HG02870 (cell line): ENCODE measurements at regions not wholly inside any gene's neighbourhood (a gene's known extent, or its start where the extent isn't known, plus 50 kb on each side); places are given as distances from the start of the nearest gene placed in this dataset.
"Not testable (repeated sequence)": the region's sequence is repeated elsewhere in the genome, so short reads cannot be mapped to it uniquely, and the experiment has no call there.

ENCODE experiments used
- ATAC-seq: cut with Tn5 transposase; IDR thresholded peaks from one replicate; pipeline ENCODE4 v1.9.1; 2021; ENCODE audit warnings: mild to moderate bottlenecking, moderate library complexity; ENCODE audit not compliant: unreplicated experiment

GRCh38 chr21:36591326-36591970 lies 107.5 kb upstream of the SIM2 start:
- no peak for ATAC-seq

- no peak for ATAC-seq
Observed at GRCh38 chr21:36596174-36596573, 102.7 kb upstream of the SIM2 start.

- no peak for ATAC-seq
Observed at GRCh38 chr21:36601362-36601761, 97.6 kb upstream of the SIM2 start.

DNA sequence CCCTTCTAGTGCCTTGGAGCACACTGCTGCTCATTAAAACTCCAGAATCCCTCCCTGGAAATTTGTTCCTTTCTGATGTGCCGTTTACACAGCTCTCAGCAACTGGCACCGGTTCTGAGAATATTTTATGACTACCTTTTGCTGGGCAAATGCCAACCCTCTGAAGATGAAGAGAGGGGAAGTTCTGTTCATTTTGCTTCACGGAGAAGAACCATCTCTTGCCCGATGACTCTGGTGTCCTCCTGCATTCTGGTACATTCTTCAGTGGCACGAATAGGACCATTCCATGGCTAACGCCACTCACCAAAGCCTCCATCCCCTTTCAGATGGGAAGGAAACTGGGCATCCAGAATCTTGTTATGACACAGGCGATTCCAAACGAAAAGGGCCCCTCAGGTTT lies 96.2 kb upstream of the SIM2 start:
- no peak for ATAC-seq

DNA sequence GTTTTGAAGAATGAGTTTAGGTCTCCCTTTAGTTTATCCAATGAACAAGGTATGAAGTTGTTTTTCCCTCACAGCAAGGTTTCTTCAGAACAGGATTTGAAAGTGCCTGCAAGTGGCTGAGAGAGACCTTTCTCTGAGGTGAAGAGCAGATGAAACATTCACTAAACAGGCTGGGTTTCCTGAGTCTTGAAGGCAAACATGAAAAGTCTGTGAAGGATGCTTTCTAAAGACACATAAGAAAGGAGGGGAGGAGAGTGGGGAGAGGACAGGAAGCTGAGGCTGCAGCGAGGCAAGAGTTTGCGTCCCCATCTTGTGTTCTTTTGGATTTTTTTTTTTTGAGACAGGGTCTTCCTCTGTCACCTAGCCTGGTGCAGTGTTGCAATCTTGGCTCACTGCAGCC lies 95.7 kb upstream of the SIM2 start:
- no peak for ATAC-seq

- ATAC-seq, result no peak
Observed at GRCh38 chr21:36605426-36605825, 93.5 kb upstream of the SIM2 start.

- ATAC-seq, result no peak
Observed at GRCh38 chr21:36606287-36606982, 92.5 kb upstream of the SIM2 start.

DNA sequence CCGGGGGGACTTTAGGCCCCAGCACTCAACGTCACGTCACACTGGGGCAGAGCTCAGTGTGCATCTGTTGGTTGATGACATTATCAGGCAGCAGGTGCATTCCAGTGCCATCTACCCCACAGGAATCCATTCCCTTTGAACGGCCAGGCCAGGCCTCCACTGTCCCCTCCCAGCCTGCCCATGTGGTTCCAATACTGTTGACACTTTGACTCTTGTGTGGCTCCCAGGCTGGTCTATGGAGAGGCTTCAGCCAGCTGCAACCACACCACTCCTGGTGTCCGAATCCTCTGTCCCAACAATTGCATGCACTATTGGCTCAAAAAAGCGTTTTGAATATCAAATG lies 92.0 kb upstream of the SIM2 start:
- ATAC-seq, result no peak

DNA sequence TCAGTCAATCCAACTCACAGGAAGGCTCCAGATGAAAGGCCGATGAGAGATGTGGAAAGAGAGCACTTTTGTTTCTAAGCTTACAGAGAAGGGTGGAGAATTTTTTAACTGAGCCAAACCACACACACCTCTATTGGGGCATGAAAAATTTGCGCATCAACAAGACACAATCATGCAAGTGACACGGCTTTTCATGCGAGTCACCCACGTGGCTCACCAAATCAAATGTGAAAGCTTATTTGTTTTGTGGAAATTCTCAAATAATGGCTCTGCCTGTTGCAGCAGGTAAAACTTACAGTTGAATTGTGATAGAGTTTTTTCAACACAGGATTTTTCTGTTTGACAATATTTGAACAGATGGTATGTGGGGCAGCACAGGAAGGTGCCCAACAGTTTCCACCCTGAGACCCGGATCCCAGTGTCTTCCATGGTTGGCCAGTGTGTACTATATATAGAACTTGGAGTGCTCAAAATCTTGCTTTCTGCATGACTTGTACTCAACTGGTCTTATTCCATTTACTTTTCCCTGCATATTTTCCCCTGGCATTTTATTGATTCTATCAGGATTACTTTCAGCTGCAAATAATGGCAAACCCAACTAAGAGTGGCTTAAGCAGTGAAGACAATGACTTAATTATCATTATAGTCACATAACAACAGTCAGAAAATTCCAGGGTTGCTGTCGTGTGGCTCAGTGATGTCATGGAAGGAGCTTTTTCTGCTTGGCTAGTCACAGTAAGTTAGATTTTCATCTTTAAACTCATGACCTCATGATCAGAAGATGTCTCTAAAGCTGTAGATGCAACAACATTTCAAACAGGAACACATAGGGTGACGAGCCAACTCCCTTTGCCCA lies 90.6 kb upstream of the SIM2 start:
- ATAC-seq, result no peak

- no peak for ATAC-seq
Observed at GRCh38 chr21:36608897-36609225, 90.1 kb upstream of the SIM2 start.

DNA sequence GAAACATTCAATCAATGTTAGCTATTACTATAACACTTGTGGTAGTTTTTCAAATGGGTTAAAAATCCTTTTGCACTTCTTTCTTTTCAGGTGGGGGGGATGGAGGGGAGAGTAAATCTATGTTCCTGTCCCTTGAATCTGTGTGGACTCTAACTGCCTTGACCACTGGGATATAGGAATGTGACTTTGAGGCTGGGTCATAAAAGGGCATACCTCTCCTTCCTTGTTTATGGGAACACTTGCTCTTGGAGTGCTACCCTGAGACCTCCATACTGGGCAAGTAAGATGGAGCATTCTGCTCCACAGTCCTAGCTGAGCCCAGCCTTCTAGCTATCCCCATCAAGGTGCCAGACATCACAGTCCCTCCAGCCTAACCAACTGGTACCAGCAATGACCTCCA lies 89.3 kb upstream of the SIM2 start:
- ATAC-seq, result no peak

GRCh38 chr21:36610201-36610600 lies 88.7 kb upstream of the SIM2 start:
- no peak for ATAC-seq

DNA sequence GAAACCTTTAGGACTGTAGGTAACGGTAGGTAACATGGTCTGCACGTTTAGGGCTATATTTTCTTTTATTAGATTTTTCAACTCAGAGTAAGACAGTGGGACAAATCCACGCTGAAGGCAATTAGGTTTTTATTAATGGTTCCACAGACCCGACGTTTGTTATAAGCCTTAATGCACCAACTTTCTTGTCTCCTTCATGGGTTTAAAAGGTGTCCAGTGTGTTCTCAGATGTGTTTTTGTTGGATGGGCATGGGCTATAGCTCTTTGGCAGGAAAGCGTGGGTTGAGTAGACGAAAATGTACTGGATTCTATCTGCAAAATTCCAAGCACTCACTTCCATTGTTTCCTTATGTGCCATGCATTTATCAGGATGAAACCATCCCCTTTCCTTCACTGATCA lies 88.0 kb upstream of the SIM2 start:
- no peak for ATAC-seq

DNA sequence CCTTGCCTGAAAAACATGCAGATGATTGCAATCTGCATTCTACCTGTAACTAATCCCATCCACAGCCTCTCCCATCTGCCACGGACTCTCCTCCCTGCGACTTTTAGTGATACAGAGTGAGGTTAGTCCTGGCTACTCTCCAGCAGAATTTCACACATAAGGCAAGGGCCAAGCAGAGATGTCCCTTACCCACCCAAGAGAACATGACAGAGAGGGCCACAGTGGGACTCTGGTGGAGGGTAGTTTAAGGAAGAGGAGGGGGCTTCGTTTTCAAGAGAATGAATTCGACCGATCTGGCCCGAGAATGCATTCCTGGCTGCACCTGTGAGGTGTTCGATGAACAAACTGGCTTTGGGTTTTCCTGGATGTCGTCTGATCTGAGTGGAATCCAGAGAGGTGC lies 87.5 kb upstream of the SIM2 start:
- ATAC-seq, result no peak

DNA sequence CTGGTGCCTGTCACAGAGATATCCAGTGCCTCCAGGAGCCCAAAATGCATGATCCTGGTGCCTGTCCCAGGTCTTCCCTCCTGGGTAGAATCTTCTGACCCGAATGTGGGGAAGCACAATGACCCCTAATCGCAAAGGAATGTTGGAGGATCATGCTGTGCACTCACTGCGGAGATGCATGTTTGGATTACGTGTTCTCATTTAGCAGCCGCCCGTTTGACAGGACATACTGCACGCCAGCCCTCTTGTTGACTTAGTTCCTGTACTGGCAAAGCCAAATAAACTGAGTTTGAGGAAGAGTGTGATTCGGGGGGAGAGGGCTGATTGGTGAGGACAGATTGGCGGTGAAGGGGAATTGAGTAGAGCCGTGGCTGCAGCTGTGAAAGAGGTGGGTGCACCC lies 85.9 kb upstream of the SIM2 start:
- ATAC-seq, result no peak

DNA sequence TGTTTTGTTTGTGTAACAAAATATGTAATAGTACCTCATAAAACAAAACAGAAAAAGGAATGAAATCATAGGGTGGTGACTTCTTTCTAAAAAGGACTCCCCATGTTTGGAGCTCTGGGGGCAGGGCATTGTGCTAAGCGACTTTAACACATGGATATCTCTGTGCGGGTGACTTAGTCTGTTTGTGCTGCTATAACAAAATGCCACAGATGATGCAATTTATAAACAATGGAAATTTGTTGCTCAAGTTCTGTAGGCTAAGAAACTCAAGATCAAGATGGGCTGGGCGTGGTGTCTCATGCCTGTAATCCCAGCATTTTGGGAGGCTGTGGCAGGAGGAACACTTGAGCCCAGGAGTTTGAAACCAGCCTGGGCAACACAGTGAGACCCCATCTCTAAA lies 85.4 kb upstream of the SIM2 start:
- no peak for ATAC-seq

DNA sequence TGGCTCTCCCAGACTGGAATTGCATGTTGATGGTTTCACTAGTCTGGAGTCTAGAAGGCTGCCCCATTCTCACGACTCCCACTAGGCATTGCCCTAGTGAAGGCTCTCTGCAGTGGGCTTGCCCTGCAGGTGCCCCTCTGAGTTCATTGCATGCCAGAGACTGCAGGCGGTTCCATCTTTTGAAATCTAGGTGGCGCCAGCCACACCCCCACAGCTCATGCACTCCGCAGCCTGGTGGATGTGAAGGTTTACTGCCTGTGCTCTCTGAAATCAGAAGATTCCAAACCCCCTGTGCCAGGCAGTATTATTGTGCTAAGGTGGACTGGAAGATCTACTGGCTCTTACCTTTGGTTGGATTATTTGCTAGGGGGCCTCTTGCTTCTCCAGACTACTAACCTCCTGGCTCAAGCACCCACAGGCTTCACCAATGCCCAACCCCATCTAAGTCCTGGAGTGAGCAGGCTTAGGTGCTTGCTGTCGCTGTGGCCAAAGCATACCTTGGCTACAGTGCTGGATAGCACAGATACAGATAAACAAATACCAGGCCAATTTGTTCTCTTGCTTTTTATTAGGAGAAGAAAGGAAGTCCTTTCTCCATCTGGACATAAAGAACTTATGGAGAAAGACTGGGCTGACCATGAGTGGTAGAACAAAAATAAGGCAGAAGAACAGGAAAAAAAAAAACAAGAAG lies 83.5 kb upstream of the SIM2 start:
- ATAC-seq, result no peak

DNA sequence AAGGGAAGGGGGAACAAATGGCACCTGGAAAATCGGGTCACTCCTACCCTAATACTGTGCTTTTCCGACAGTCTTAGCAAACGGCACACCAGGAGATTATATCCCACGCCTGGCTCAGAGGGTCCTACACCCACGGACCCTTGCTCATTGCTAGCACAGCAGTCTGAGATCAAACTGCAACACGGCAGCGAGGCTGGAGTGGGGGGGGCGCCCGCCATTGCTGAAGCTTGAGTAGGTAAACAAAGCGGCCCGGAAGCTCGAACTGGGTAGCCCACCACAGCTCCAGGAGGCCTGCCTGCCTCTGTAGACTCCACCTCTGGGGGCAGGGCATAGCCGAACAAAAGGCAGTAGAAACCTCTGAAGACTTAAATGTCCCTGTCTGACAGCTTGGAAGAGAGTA lies 82.1 kb upstream of the SIM2 start:
- not testable (repeated sequence) for ATAC-seq

DNA sequence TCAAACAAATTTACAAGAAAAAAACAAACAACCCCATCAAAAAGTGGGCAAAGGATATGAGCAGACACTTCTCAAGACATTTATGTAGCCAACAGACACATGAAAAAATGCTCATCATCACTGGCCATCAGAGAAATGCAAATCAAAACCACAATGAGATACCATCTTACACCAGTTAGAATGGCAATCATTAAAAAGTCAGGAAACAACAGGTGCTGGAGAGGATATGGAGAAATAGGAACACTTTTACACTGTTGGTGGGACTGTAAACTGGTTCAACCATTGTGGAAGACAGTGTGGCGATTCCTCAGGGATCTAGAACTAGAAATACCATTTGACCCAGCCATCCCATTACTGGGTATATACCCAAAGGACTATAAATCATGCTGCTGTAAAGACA lies 77.1 kb upstream of the SIM2 start:
- ATAC-seq, result not testable (repeated sequence)

GRCh38 chr21:36624105-36624504 lies 74.8 kb upstream of the SIM2 start:
- ATAC-seq, result no peak

DNA sequence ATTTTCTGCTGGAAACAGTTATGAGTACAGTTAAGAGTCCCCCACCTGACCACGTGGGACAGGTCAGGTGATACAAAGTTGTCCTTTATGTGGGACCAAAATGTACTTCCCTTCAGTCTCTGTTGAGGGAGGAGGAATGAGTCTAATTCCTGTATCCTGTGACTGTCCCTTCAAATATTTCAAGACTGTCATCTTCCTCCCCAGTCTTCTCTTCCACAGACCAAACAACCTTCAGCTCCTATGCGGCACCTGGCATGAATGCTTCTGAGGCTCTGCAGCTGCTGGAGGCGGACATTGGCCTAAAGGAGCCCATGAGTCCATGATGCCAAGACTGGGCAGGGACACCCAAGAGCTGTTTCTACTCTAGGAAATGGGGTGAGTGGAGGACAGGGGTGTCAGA lies 72.1 kb upstream of the SIM2 start:
- no peak for ATAC-seq

DNA sequence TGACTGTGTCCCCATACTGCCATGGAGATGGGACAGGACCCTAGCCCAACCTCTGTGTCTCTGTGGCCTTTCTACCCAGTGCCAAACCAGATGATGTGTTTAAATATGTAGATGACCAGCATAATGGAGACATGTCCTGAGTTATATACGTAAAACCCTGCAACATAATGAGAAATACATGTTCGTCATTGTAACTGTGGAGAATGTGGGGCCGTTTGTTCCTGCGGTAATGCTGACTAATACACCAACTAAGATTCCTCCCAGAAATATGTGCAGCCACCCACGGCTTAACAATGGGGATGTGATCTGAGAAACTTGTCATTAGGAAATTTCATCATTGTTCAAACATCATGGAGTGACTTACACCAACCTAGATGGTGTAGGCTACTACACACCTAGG lies 71.7 kb upstream of the SIM2 start:
- no peak for ATAC-seq
